ENCODE measurements at regions not wholly inside any gene's neighbourhood (a gene's known extent, or its start where the extent isn't known, plus 50 kb on each side); places are given as distances from the start of the nearest gene placed in this dataset.
"Not testable (repeated sequence)": the region's sequence is repeated elsewhere in the genome, so short reads cannot be mapped to it uniquely, and the experiment has no call there.

DNA sequence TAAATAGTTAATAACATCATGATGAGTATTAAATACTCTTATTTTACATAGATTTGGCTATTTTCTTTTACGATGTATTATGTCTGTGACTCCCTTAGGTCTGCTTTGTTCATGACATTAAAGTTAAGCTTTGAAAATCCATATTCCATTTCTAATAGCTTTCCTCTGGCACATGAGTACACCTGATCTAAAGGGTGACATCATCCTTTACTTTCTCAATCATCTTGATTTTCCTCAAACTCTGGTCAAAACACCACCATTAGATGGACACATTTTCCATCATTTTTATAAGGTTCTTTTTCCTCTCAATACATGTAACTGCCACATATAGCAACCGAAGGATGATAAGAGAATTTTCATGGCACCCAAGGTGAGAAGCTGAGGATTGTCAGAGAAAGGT lies 54.3 kb upstream of the BDP1 start:
- TF ChIP-seq POLR2A (IDR thresholded peaks at IDR 0.05; ENCODE audit: borderline replicate concordance, extremely low read depth, insufficient read depth, insufficient read length); EZH2 (IDR thresholded peaks at IDR 0.05); TCF7L2 (IDR thresholded peaks at IDR 0.05; ENCODE audit: borderline replicate concordance, extremely low read depth, insufficient read depth, insufficient read length); POLR2AphosphoS5 (IDR thresholded peaks at IDR 0.05; ENCODE audit: low read depth, low read length); YY1 (IDR thresholded peaks at IDR 0.05; ENCODE audit: extremely low read depth, insufficient replicate concordance, low read depth, low read length); EGR1 (IDR thresholded peaks at IDR 0.05; ENCODE audit: low read depth); SIN3A (IDR thresholded peaks at IDR 0.05; ENCODE audit: low read depth); SP1 (IDR thresholded peaks at IDR 0.05; ENCODE audit: low read depth); ELF1 (IDR thresholded peaks at IDR 0.05; ENCODE audit: borderline replicate concordance, low read depth): not testable (repeated sequence)
- TF ChIP-seq, protein P1, sequence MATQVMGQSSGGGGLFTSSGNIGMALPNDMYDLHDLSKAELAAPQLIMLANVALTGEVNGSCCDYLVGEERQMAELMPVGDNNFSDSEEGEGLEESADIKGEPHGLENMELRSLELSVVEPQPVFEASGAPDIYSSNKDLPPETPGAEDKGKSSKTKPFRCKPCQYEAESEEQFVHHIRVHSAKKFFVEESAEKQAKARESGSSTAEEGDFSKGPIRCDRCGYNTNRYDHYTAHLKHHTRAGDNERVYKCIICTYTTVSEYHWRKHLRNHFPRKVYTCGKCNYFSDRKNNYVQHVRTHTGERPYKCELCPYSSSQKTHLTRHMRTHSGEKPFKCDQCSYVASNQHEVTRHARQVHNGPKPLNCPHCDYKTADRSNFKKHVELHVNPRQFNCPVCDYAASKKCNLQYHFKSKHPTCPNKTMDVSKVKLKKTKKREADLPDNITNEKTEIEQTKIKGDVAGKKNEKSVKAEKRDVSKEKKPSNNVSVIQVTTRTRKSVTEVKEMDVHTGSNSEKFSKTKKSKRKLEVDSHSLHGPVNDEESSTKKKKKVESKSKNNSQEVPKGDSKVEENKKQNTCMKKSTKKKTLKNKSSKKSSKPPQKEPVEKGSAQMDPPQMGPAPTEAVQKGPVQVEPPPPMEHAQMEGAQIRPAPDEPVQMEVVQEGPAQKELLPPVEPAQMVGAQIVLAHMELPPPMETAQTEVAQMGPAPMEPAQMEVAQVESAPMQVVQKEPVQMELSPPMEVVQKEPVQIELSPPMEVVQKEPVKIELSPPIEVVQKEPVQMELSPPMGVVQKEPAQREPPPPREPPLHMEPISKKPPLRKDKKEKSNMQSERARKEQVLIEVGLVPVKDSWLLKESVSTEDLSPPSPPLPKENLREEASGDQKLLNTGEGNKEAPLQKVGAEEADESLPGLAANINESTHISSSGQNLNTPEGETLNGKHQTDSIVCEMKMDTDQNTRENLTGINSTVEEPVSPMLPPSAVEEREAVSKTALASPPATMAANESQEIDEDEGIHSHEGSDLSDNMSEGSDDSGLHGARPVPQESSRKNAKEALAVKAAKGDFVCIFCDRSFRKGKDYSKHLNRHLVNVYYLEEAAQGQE (IDR thresholded peaks at IDR 0.05; ENCODE audit: low read depth): not testable (repeated sequence)
- TF ChIP-seq, protein P2, sequence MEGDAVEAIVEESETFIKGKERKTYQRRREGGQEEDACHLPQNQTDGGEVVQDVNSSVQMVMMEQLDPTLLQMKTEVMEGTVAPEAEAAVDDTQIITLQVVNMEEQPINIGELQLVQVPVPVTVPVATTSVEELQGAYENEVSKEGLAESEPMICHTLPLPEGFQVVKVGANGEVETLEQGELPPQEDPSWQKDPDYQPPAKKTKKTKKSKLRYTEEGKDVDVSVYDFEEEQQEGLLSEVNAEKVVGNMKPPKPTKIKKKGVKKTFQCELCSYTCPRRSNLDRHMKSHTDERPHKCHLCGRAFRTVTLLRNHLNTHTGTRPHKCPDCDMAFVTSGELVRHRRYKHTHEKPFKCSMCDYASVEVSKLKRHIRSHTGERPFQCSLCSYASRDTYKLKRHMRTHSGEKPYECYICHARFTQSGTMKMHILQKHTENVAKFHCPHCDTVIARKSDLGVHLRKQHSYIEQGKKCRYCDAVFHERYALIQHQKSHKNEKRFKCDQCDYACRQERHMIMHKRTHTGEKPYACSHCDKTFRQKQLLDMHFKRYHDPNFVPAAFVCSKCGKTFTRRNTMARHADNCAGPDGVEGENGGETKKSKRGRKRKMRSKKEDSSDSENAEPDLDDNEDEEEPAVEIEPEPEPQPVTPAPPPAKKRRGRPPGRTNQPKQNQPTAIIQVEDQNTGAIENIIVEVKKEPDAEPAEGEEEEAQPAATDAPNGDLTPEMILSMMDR (IDR thresholded peaks at IDR 0.05 in 2 of 3, conservative IDR thresholded peaks at IDR 0.05 in 1 of 3; ENCODE audit: borderline replicate concordance in 1 of 3, insufficient read depth in 1 of 3, low read depth in 2 of 3, low read length in 2 of 3): not testable (repeated sequence)
- TF ChIP-seq, protein P3, sequence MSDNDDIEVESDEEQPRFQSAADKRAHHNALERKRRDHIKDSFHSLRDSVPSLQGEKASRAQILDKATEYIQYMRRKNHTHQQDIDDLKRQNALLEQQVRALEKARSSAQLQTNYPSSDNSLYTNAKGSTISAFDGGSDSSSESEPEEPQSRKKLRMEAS (IDR thresholded peaks at IDR 0.05): not testable (repeated sequence)
